ENCODE measurements at regions not wholly inside any gene's neighbourhood (a gene's known extent, or its start where the extent isn't known, plus 50 kb on each side); places are given as distances from the start of the nearest gene placed in this dataset.

- peaks cover 0 to 2% of the 10 kb centered on the region in 2 donors for H3K27me3 ChIP-seq (ENCODE audit: control insufficient read depth in 1 of 2, insufficient read depth in 2 of 2, low read length in 2 of 2)
- H3K9me3 ChIP-seq (ENCODE audit: control insufficient read depth in 1 of 2, low read length in 2 of 2) = no peaks in the 10 kb centered on the region
Observed at GRCh38 chr18:44180683-44181082, 500.0 kb upstream of the SETBP1 start.

GRCh38 chr18:44181951-44182747 is 498.5 kb upstream of the SETBP1 start:
- H3K4me1 ChIP-seq (ENCODE audit: control insufficient read depth in 1 of 2, insufficient read depth in 2 of 2, low read length in 2 of 2) = no peaks in the 10 kb centered on the region
- H3K9ac ChIP-seq (ENCODE audit: low read depth in 1 of 2, low read length in 2 of 2) = no peak overlapping the region
- no peaks in the 10 kb centered on the region for H3K9me3 ChIP-seq (ENCODE audit: control insufficient read depth in 1 of 2, low read length in 2 of 2)
- no peaks in the 10 kb centered on the region for H3K36me3 ChIP-seq (ENCODE audit: control insufficient read depth in 1 of 2, insufficient read depth in 2 of 2, low read length in 2 of 2)
- no peak overlapping the region for H3K4me3 ChIP-seq (ENCODE audit: low read depth in 1 of 2, low read length in 2 of 2)
- no peak overlapping the region for H3K27ac ChIP-seq (ENCODE audit: low read depth, low read length)
- peaks cover 0 to 2% of the 10 kb centered on the region in 2 donors for H3K27me3 ChIP-seq (ENCODE audit: control insufficient read depth in 1 of 2, insufficient read depth in 2 of 2, low read length in 2 of 2)

More at GRCh38 chr18:44180683-44181082, 500.0 kb upstream of the SETBP1 start:
- Histone ChIP-seq H3K4me3 (ENCODE audit: low read depth in 1 of 2, low read length in 2 of 2) (no peak overlapping the region), H3K4me1 (ENCODE audit: control insufficient read depth in 1 of 2, insufficient read depth in 2 of 2, low read length in 2 of 2) (no peaks in the 10 kb centered on the region), H3K9ac (ENCODE audit: low read depth in 1 of 2, low read length in 2 of 2) (no peak overlapping the region), H3K36me3 (ENCODE audit: control insufficient read depth in 1 of 2, insufficient read depth in 2 of 2, low read length in 2 of 2) (no peaks in the 10 kb centered on the region), H3K27ac (ENCODE audit: low read depth, low read length) (no peak overlapping the region)

GRCh38 chr18:44186001-44186400 is 494.7 kb upstream of the SETBP1 start:
- no peaks in the 10 kb centered on the region for H3K4me1 ChIP-seq (ENCODE audit: control insufficient read depth in 1 of 2, insufficient read depth in 2 of 2, low read length in 2 of 2)
- no peaks in the 10 kb centered on the region for H3K9me3 ChIP-seq (ENCODE audit: control insufficient read depth in 1 of 2, low read length in 2 of 2)
- H3K4me3 ChIP-seq (ENCODE audit: low read depth in 1 of 2, low read length in 2 of 2) = no peak overlapping the region
- H3K9ac ChIP-seq (ENCODE audit: low read depth in 1 of 2, low read length in 2 of 2) = no peak overlapping the region
- H3K27ac ChIP-seq (ENCODE audit: low read depth, low read length) = no peak overlapping the region
- no peaks in the 10 kb centered on the region for H3K27me3 ChIP-seq (ENCODE audit: control insufficient read depth in 1 of 2, insufficient read depth in 2 of 2, low read length in 2 of 2)
- no peaks in the 10 kb centered on the region for H3K36me3 ChIP-seq (ENCODE audit: control insufficient read depth in 1 of 2, insufficient read depth in 2 of 2, low read length in 2 of 2)

- Histone ChIP-seq H3K9ac (ENCODE audit: low read depth in 1 of 2, low read length in 2 of 2) (no peak overlapping the region), H3K27ac (ENCODE audit: low read depth, low read length) (no peak overlapping the region), H3K27me3 (ENCODE audit: control insufficient read depth in 1 of 2, insufficient read depth in 2 of 2, low read length in 2 of 2) (no peaks in the 10 kb centered on the region), H3K4me1 (ENCODE audit: control insufficient read depth in 1 of 2, insufficient read depth in 2 of 2, low read length in 2 of 2) (no peaks in the 10 kb centered on the region), H3K9me3 (ENCODE audit: control insufficient read depth in 1 of 2, low read length in 2 of 2) (no peaks in the 10 kb centered on the region), H3K4me3 (ENCODE audit: low read depth in 1 of 2, low read length in 2 of 2) (no peak overlapping the region), H3K36me3 (ENCODE audit: control insufficient read depth in 1 of 2, insufficient read depth in 2 of 2, low read length in 2 of 2) (no peaks in the 10 kb centered on the region)
Observed at GRCh38 chr18:44187090-44187489, 493.6 kb upstream of the SETBP1 start.

- H3K9me3 ChIP-seq (ENCODE audit: control insufficient read depth in 1 of 2, low read length in 2 of 2) = no peaks in the 10 kb centered on the region
- no peak overlapping the region for H3K9ac ChIP-seq (ENCODE audit: low read depth in 1 of 2, low read length in 2 of 2)
- no peak overlapping the region for H3K27ac ChIP-seq (ENCODE audit: low read depth, low read length)
- H3K36me3 ChIP-seq (ENCODE audit: control insufficient read depth in 1 of 2, insufficient read depth in 2 of 2, low read length in 2 of 2) = no peaks in the 10 kb centered on the region
- peaks cover 14 to 18% of the 10 kb centered on the region in 2 donors for H3K4me1 ChIP-seq (ENCODE audit: control insufficient read depth in 1 of 2, insufficient read depth in 2 of 2, low read length in 2 of 2)
- no peak overlapping the region for H3K4me3 ChIP-seq (ENCODE audit: low read depth in 1 of 2, low read length in 2 of 2)
- no peaks in the 10 kb centered on the region for H3K27me3 ChIP-seq (ENCODE audit: control insufficient read depth in 1 of 2, insufficient read depth in 2 of 2, low read length in 2 of 2)
Observed at GRCh38 chr18:44195394-44196140, 485.1 kb upstream of the SETBP1 start.

GRCh38 chr18:44197832-44198611 is 482.7 kb upstream of the SETBP1 start:
- Histone ChIP-seq H3K27me3 (ENCODE audit: control insufficient read depth in 1 of 2, insufficient read depth in 2 of 2, low read length in 2 of 2) (no peaks in the 10 kb centered on the region), H3K4me3 (ENCODE audit: low read depth in 1 of 2, low read length in 2 of 2) (peak overlapping the region in 1 of 2 donors; percentile 25), H3K27ac (ENCODE audit: low read depth, low read length) (no peak overlapping the region), H3K9ac (ENCODE audit: low read depth in 1 of 2, low read length in 2 of 2) (no peak overlapping the region), H3K9me3 (ENCODE audit: control insufficient read depth in 1 of 2, low read length in 2 of 2) (no peaks in the 10 kb centered on the region), H3K4me1 (ENCODE audit: control insufficient read depth in 1 of 2, insufficient read depth in 2 of 2, low read length in 2 of 2) (peaks cover 14 to 18% of the 10 kb centered on the region in 2 donors), H3K36me3 (ENCODE audit: control insufficient read depth in 1 of 2, insufficient read depth in 2 of 2, low read length in 2 of 2) (no peaks in the 10 kb centered on the region)

- Histone ChIP-seq H3K27ac (ENCODE audit: low read depth, low read length) (no peak overlapping the region), H3K9ac (ENCODE audit: low read depth in 1 of 2, low read length in 2 of 2) (no peak overlapping the region), H3K4me1 (ENCODE audit: control insufficient read depth in 1 of 2, insufficient read depth in 2 of 2, low read length in 2 of 2) (peaks cover 14% of the 10 kb centered on the region in 2 donors), H3K4me3 (ENCODE audit: low read depth in 1 of 2, low read length in 2 of 2) (peak overlapping the region in 1 of 2 donors; percentile 25), H3K9me3 (ENCODE audit: control insufficient read depth in 1 of 2, low read length in 2 of 2) (no peaks in the 10 kb centered on the region), H3K36me3 (ENCODE audit: control insufficient read depth in 1 of 2, insufficient read depth in 2 of 2, low read length in 2 of 2) (no peaks in the 10 kb centered on the region), H3K27me3 (ENCODE audit: control insufficient read depth in 1 of 2, insufficient read depth in 2 of 2, low read length in 2 of 2) (no peaks in the 10 kb centered on the region)
Observed at GRCh38 chr18:44198612-44199284, 481.9 kb upstream of the SETBP1 start.

- no peak overlapping the region for H3K4me3 ChIP-seq (ENCODE audit: low read depth in 1 of 2, low read length in 2 of 2)
Observed at GRCh38 chr18:44213293-44213692, 467.4 kb upstream of the SETBP1 start.

GRCh38 chr18:44214396-44214795 is 466.3 kb upstream of the SETBP1 start:
- Histone ChIP-seq H3K9ac (ENCODE audit: low read depth in 1 of 2, low read length in 2 of 2) (no peak overlapping the region), H3K27ac (ENCODE audit: low read depth, low read length) (no peak overlapping the region), H3K27me3 (ENCODE audit: control insufficient read depth in 1 of 2, insufficient read depth in 2 of 2, low read length in 2 of 2) (no peaks in the 10 kb centered on the region), H3K9me3 (ENCODE audit: control insufficient read depth in 1 of 2, low read length in 2 of 2) (no peaks in the 10 kb centered on the region), H3K36me3 (ENCODE audit: control insufficient read depth in 1 of 2, insufficient read depth in 2 of 2, low read length in 2 of 2) (no peaks in the 10 kb centered on the region), H3K4me3 (ENCODE audit: low read depth in 1 of 2, low read length in 2 of 2) (no peak overlapping the region), H3K4me1 (ENCODE audit: control insufficient read depth in 1 of 2, insufficient read depth in 2 of 2, low read length in 2 of 2) (peaks cover 4 to 9% of the 10 kb centered on the region in 2 donors)

More at GRCh38 chr18:44213293-44213692, 467.4 kb upstream of the SETBP1 start:
- Histone ChIP-seq H3K9me3 (ENCODE audit: control insufficient read depth in 1 of 2, low read length in 2 of 2) (no peaks in the 10 kb centered on the region), H3K9ac (ENCODE audit: low read depth in 1 of 2, low read length in 2 of 2) (no peak overlapping the region), H3K27ac (ENCODE audit: low read depth, low read length) (no peak overlapping the region), H3K4me1 (ENCODE audit: control insufficient read depth in 1 of 2, insufficient read depth in 2 of 2, low read length in 2 of 2) (peaks cover 4 to 9% of the 10 kb centered on the region in 2 donors), H3K36me3 (ENCODE audit: control insufficient read depth in 1 of 2, insufficient read depth in 2 of 2, low read length in 2 of 2) (no peaks in the 10 kb centered on the region), H3K27me3 (ENCODE audit: control insufficient read depth in 1 of 2, insufficient read depth in 2 of 2, low read length in 2 of 2) (no peaks in the 10 kb centered on the region)

Data from duodenal mucosa (tissue), 2 donors.